ENCODE measurements at regions not wholly inside any gene's neighbourhood (a gene's known extent, or its start where the extent isn't known, plus 50 kb on each side); places are given as distances from the start of the nearest gene placed in this dataset.

GRCh38 chr22:49641770-49642313 is 185.8 kb downstream of the BRD1 start:
- no peak for DNase-seq (ENCODE audit: low spot score in 2 of 2)
- H3K4me1 Mint-ChIP-seq, result peaks cover 15% of the 10 kb centered on the region
- H3K36me3 Mint-ChIP-seq, result peaks cover 10% of the 10 kb centered on the region
- no peaks in the 10 kb centered on the region for H3K9me3 Mint-ChIP-seq
- no peaks in the 10 kb centered on the region for H3K27me3 Mint-ChIP-seq
- no peak overlapping the region for H3K4me3 Mint-ChIP-seq
- no peak overlapping the region for H3K27ac Mint-ChIP-seq
- ATAC-seq (ENCODE audit: low read depth), result no peak

DNA sequence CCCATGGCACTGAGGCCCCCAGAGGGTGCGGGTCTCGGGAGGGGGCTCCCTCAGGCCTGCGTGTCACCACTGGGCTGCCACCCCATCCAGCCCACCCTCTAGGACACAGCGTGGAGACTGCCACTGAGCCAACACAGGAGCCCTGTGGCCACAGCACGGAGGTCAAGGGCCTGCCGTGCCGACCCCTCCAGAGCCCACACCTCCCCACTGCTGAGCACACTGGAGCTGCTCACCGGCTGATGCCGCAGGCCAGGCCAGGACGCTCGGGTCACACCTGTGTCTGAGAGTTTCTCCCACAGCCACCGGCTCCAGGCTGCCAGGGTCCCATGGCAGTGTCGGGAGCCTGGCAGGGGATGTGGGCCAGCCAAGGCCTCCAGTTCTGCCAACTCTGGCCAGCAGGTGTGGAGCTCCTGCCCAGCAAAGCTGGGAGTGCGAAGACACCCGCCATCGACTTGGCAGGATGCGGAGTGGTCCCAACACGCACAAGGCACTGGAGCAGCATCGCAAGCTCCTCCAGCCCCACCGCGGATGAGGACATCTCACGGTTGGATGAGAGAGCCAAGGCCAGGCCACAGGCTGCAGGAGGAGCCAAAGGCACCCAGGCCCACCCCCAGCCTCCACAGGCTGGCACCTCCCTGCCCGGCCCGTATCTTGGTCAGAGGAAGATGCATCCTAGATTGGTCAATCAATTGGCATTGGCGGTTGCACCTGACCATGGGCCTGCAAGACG is 187.1 kb downstream of the BRD1 start:
- Mint-ChIP-seq H3K36me3 (peaks cover 8% of the 10 kb centered on the region), H3K4me1 (peaks cover 13% of the 10 kb centered on the region), H3K4me3 (no peak overlapping the region), H3K9me3 (no peaks in the 10 kb centered on the region), H3K27ac (no peak overlapping the region), H3K27me3 (no peaks in the 10 kb centered on the region)
- no peak for DNase-seq (ENCODE audit: low spot score in 2 of 2)
- ATAC-seq (ENCODE audit: low read depth), result no peak

GRCh38 chr22:49639956-49640355 is 187.7 kb downstream of the BRD1 start:
- peaks cover 3% of the 10 kb centered on the region for H3K36me3 Mint-ChIP-seq

DNA sequence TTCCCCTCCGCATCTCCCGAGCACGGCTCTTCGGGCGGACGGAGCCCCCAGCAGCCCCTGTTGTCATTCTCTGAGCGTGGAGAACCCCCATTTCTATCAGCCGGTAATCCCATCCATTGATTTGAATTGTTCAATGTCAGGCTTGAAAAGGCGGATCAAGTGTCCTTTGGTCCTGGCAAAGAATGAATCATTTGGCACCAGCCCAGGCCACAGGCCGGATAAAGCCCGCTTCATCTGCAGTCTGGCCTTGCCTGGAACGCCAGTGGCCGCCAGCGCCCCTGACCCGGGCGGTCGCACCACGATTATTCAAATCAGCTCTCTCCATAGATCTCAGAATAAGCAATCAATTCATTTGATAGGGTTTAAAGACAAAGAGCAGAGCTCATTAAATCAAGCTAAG is 188.9 kb downstream of the BRD1 start:
- DNase-seq (ENCODE audit: low spot score in 2 of 2), result no peak
- no peak for ATAC-seq (ENCODE audit: low read depth)
- Mint-ChIP-seq H3K9me3 (no peaks in the 10 kb centered on the region), H3K36me3 (no peaks in the 10 kb centered on the region), H3K4me1 (no peaks in the 10 kb centered on the region), H3K4me3 (no peak overlapping the region), H3K27me3 (no peaks in the 10 kb centered on the region), H3K27ac (no peak overlapping the region)

More at GRCh38 chr22:49639956-49640355, 187.7 kb downstream of the BRD1 start:
- Mint-ChIP-seq H3K4me3 (no peak overlapping the region), H3K4me1 (peaks cover 8% of the 10 kb centered on the region), H3K27ac (no peak overlapping the region), H3K27me3 (no peaks in the 10 kb centered on the region), H3K9me3 (no peaks in the 10 kb centered on the region)
- no peak for ATAC-seq (ENCODE audit: low read depth)
- no peak for DNase-seq (ENCODE audit: low spot score in 2 of 2)

DNA sequence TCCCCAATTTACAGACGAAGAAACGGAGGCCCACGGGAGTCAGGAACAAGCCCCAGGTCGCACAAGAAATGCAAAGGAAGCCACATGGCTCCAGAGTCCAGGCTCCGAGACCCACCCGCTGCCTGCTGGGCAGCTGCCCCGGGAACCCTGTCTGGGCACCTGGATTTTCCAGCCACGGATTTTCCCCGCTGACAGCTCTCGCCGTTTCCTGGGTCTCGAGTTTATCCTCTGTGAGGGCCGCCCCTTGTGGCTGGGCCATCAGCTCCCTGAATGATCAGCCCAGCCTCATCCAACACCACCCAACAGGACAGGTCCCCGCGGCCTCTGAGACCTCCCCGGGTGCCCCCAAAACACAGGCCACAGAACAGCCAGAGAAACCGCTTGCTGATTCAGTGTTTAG is 189.7 kb downstream of the BRD1 start:
- Mint-ChIP-seq H3K4me3 (no peak overlapping the region), H3K36me3 (no peaks in the 10 kb centered on the region), H3K27me3 (no peaks in the 10 kb centered on the region), H3K27ac (no peak overlapping the region), H3K9me3 (no peaks in the 10 kb centered on the region), H3K4me1 (no peaks in the 10 kb centered on the region)
- ATAC-seq (ENCODE audit: low read depth), result no peak
- DNase-seq (ENCODE audit: low spot score in 2 of 2), result no peak

- Mint-ChIP-seq H3K27me3 (no peaks in the 10 kb centered on the region), H3K36me3 (no peaks in the 10 kb centered on the region), H3K9me3 (no peaks in the 10 kb centered on the region), H3K4me1 (no peaks in the 10 kb centered on the region), H3K4me3 (no peak overlapping the region), H3K27ac (no peak overlapping the region)
- DNase-seq (ENCODE audit: low spot score in 2 of 2) (no peak), ATAC-seq (ENCODE audit: low read depth) (no peak)
Measured at GRCh38 chr22:49637255-49637760, 190.4 kb downstream of the BRD1 start.

DNA sequence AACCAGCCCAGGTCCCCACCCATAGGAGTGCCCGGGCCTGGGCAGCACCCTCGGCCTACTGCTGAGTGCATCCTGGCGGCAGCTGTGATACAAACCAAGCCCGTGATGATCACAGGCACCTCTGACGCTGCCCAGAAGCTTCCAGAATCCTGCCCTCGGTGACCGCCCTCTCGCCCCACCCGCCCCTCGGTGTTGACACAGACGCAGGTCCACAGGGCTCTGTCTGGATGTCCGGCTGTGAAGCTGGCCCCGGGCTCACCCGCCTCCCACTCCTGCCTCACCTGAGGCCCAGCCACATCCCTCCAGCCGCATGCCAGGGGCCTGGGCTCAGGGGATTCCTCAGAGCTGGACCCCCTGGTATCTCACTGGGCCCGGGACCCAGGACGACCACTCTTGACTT is 191.0 kb downstream of the BRD1 start:
- ATAC-seq (ENCODE audit: low read depth) (no peak), DNase-seq (ENCODE audit: low spot score in 2 of 2) (no peak)
- Mint-ChIP-seq H3K27ac (no peak overlapping the region), H3K27me3 (no peaks in the 10 kb centered on the region), H3K4me3 (no peak overlapping the region), H3K36me3 (no peaks in the 10 kb centered on the region), H3K4me1 (no peaks in the 10 kb centered on the region), H3K9me3 (no peaks in the 10 kb centered on the region)

DNA sequence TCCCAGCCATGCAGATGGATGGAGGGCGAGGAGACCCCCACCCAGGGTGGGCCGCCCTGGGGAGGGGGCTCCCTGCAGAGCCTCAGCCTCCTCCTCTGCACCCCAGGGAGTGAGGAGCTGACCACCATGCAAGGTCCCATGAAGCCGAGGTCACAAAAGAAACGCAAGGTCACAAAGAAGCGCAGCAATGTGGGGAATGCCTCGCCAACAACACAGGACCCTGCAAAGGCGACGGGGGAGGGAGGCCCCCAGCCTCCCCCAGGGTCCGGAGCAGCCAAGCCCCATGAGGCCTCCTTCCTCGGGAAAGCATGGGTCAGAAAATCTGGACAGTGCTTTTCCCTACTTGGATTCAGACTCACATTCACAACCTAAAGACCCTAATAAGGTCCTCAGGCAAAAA is 191.5 kb downstream of the BRD1 start:
- H3K36me3 Mint-ChIP-seq, result no peaks in the 10 kb centered on the region
- H3K27ac Mint-ChIP-seq, result no peak overlapping the region
- no peaks in the 10 kb centered on the region for H3K27me3 Mint-ChIP-seq
- DNase-seq (ENCODE audit: low spot score in 2 of 2) (no peak), ATAC-seq (ENCODE audit: low read depth) (no peak)
- H3K4me1 Mint-ChIP-seq, result no peaks in the 10 kb centered on the region
- H3K9me3 Mint-ChIP-seq, result no peaks in the 10 kb centered on the region
- no peak overlapping the region for H3K4me3 Mint-ChIP-seq

- ATAC-seq (ENCODE audit: low read depth), result no peak
- no peaks in the 10 kb centered on the region for H3K36me3 Mint-ChIP-seq
- DNase-seq (ENCODE audit: low spot score in 2 of 2), result no peak
- no peaks in the 10 kb centered on the region for H3K27me3 Mint-ChIP-seq
- no peak overlapping the region for H3K4me3 Mint-ChIP-seq
- H3K27ac Mint-ChIP-seq, result no peak overlapping the region
- no peaks in the 10 kb centered on the region for H3K9me3 Mint-ChIP-seq
- H3K4me1 Mint-ChIP-seq, result peaks cover 2% of the 10 kb centered on the region
Measured at GRCh38 chr22:49634006-49634772, 193.5 kb downstream of the BRD1 start.

DNA sequence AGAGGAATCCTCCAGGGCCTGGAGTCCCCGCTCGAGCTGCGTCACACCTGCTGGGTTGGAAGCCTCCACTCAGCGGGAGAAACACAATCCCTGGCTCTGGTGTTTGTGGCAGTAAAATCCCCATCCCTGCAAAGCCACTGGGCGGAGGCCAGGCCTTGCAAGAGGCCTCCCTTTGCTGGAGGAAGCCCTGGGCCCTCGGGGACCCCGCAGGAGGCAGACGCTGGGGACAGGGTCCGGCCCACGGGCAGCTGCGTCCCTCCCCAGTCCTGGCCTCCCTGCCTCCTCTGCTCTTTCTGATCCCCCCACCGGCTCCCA is 194.7 kb downstream of the BRD1 start:
- DNase-seq (ENCODE audit: low spot score in 2 of 2) (no peak), ATAC-seq (ENCODE audit: low read depth) (no peak)
- Mint-ChIP-seq H3K9me3 (no peaks in the 10 kb centered on the region), H3K36me3 (no peaks in the 10 kb centered on the region), H3K4me1 (peaks cover 8% of the 10 kb centered on the region), H3K27me3 (no peaks in the 10 kb centered on the region), H3K4me3 (no peak overlapping the region), H3K27ac (no peak overlapping the region)

DNA sequence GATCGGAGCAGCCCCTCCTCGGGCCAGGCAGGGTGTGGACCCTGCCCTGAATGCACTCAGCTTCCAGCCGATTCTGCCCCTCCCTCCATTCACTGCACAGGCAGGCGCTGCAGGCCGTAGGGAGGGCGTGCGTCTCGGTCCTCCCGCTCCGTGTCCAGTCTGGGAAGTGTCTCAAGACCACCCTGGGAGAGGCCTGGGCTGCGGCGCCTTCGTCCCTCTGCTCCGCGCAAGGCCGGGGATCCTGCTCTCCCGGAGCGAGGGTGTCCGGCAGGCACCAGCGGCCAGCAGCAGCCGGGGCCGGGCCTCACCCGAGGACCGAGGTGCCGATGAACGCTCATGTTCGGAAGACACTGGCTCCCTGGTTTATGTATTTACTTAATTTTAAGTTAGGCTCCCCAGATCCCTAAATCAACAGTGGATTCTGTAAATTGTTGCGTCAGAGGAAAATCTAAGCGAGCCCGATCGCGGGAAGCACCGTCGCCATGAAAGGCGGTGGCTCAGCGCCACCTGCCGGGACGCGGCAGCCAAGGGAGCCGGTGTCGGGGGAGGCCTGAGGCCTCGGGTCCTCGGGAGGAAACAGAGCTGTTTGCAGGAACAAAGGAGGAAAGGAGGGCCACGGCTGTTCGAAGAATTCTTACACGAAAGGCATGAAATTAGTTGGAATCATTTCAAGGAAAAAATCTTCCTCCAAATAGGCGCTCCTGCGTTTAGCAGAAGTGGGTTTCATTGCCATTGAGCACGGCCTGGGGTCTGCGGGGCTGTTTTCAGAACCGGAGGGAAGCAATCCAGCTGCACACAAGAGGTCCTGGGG is 195.3 kb downstream of the BRD1 start:
- DNase-seq (ENCODE audit: low spot score in 2 of 2) (no peak), ATAC-seq (ENCODE audit: low read depth) (no peak)
- H3K27me3 Mint-ChIP-seq, result no peaks in the 10 kb centered on the region
- no peak overlapping the region for H3K27ac Mint-ChIP-seq
- peaks cover 8% of the 10 kb centered on the region for H3K4me1 Mint-ChIP-seq
- no peaks in the 10 kb centered on the region for H3K9me3 Mint-ChIP-seq
- no peaks in the 10 kb centered on the region for H3K36me3 Mint-ChIP-seq
- no peak overlapping the region for H3K4me3 Mint-ChIP-seq

DNA sequence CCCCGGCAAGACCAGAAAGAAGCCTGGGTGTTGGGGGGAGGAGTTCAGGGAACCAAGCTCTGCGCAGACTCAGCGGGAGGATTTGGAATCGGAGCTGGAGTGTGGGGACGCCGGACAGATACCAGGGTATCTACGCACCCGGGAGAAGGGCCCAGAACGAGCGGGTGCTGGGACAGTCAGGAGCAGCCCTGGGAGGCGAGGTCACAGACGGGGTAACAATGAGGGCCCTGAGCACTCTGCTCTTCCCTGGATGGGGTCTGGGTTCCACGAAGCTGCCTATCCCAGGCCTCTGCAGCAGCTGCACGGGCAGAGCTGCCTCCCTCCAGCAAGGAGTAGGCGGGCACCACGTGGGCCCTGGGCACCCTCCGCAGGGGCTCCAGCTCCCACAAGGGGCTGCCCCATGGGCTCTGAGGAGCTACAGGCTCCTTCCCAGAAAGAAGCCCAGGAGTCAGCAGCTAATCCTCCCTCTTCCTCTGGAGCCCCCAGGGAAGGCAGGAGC is 197.2 kb downstream of the BRD1 start:
- DNase-seq (ENCODE audit: low spot score in 2 of 2), result no peak
- Mint-ChIP-seq H3K4me1 (peaks cover 9% of the 10 kb centered on the region), H3K9me3 (no peaks in the 10 kb centered on the region), H3K36me3 (peaks cover 1% of the 10 kb centered on the region), H3K27me3 (no peaks in the 10 kb centered on the region), H3K4me3 (no peak overlapping the region), H3K27ac (no peak overlapping the region)
- ATAC-seq (ENCODE audit: low read depth), result no peak

- no peaks in the 10 kb centered on the region for H3K9me3 Mint-ChIP-seq
- DNase-seq (ENCODE audit: low spot score in 2 of 2), result no peak
- no peak for ATAC-seq (ENCODE audit: low read depth)
- no peaks in the 10 kb centered on the region for H3K27me3 Mint-ChIP-seq
- H3K27ac Mint-ChIP-seq, result no peak overlapping the region
- peaks cover 4% of the 10 kb centered on the region for H3K36me3 Mint-ChIP-seq
- peaks cover 12% of the 10 kb centered on the region for H3K4me1 Mint-ChIP-seq
- H3K4me3 Mint-ChIP-seq, result no peak overlapping the region
Measured at GRCh38 chr22:49629586-49630447, 197.9 kb downstream of the BRD1 start.
